MM.1S (cell line): ENCODE measurements at regions not wholly inside any gene's neighbourhood (a gene's known extent, or its start where the extent isn't known, plus 50 kb on each side); places are given as distances from the start of the nearest gene placed in this dataset.
A peak's percentile ranks its signal among the peaks of the same experiment; 100 is the strongest.

Experiments
- CTCF ChIP-seq: fragments of 300-600 bp; sonication (generic); IDR thresholded peaks from 2 replicates; pipeline ENCODE4 v1.5.1; 2016; ENCODE audit warnings: antibody characterized with exemption, low read length, mixed read lengths
- EZH2 ChIP-seq: fragments of 300-600 bp; sonication (generic); optimal IDR thresholded peaks from 2 replicates; pipeline ENCODE3; 2017; ENCODE audit warnings: low read depth, mild to moderate bottlenecking, antibody characterized with exemption, low read length, mixed read lengths
- EZH2phosphoT487 ChIP-seq: fragments of 300-600 bp; sonication (generic); IDR thresholded peaks from 2 replicates; pipeline ENCODE4 v1.6.1; 2018; ENCODE audit warnings: antibody characterized with exemption, low read length

GRCh38 chr1:96596226-96596922, 125.2 kb upstream of the PTBP2 start:
- peak; percentile 22 for TF ChIP-seq CTCF
- TF ChIP-seq EZH2: no peak
- no peak for TF ChIP-seq EZH2phosphoT487
